HepG2 (cell line): ENCODE measurements at regions not wholly inside any gene's neighbourhood (a gene's known extent, or its start where the extent isn't known, plus 50 kb on each side); places are given as distances from the start of the nearest gene placed in this dataset.

Experiments
- ATAC-seq: fragments of 200-7000 bp; cut with Tn5 transposase; 3 replicates; pipeline ENCODE4 v1.9.1; 2020; ENCODE audit warnings: mild to moderate bottlenecking, moderate library complexity
- BruUV-seq: library from RNA; stranded (reverse); fragments of 400-500 nt; replicated peaks from 2 replicates; lab custom pipeline; 2021; lab: Mats Ljungman, UMichigan
- CTCF ChIA-PET: fragments of 300-600 bp; formaldehyde crosslinking; extraction: SDS; loops from one replicate; lab custom pipeline; 2021; ENCODE audit warnings: low total read pairs, inconsistent platforms, low intra/inter-chr PET ratio; lab: Yijun Ruan, JAX
- POLR2A ChIA-PET: fragments of 350-600 bp; sonication (Branson Sonifier 250); formaldehyde crosslinking; loops from one replicate; lab custom pipeline; 2020; ENCODE audit warnings: antibody characterized with exemption, inconsistent platforms; lab: Yijun Ruan, JAX
- DNase-seq: peaks from one replicate; pipeline ENCODE4 v3.0.0-alpha.2; 2015; ENCODE audit warnings: low spot score
- FAIRE-seq: peaks from 3 replicates; lab custom pipeline; 2011; peaks lifted over from hg19 to GRCh38; lab: Jason Lieb, UNC
- H2AFZ ChIP-seq: one replicate; pipeline ENCODE4 v1.6.1; 2011; ENCODE audit warnings: low read length, inconsistent platforms
- H3K27ac ChIP-seq: fragments of 300-600 bp; 3 replicates; pipeline ENCODE4 v1.8.0; 2011; ENCODE audit warnings: mixed run types, mild to moderate bottlenecking, mixed read lengths, low read length, inconsistent platforms; ENCODE audit not compliant: insufficient read depth; ENCODE audit errors: extremely low read length
- H3K27me3 ChIP-seq, 2 experiments: fragments of 200-600 bp in 1 of 2; 2 replicates in 1 of 2; 3 replicates in 1 of 2; pipeline versions ENCODE4 v1.6.0 to v1.8.0; 2011; ENCODE audit warnings: low read length in 2 of 2, mild to moderate bottlenecking in 2 of 2, moderate library complexity in 2 of 2, inconsistent platforms in 1 of 2; ENCODE audit not compliant: insufficient read depth in 2 of 2, control insufficient read depth in 1 of 2
- H3K36me3 ChIP-seq, 2 experiments: fragments of 200-600 bp in 1 of 2; replicated peaks in 1 of 2; 2 replicates in 1 of 2; 3 replicates in 1 of 2; pipeline versions ENCODE4 v1.5.1 to v1.8.0; 2011; ENCODE audit warnings: low read length in 2 of 2, inconsistent platforms in 1 of 2; ENCODE audit not compliant: insufficient read depth in 2 of 2, control insufficient read depth in 1 of 2
- H3K4me1 ChIP-seq: 2 replicates; pipeline ENCODE4 v1.5.1; 2012; ENCODE audit warnings: low read length, inconsistent platforms; ENCODE audit not compliant: insufficient read depth
- H3K4me2 ChIP-seq: 2 replicates; pipeline ENCODE4 v1.6.0; 2011; ENCODE audit warnings: low read depth, low read length, inconsistent platforms
- H3K4me3 ChIP-seq, 3 experiments: fragments of 200-600 bp in 1 of 3; sonication (generic), shearing (Covaris generic) in 1 of 3; replicated peaks in 1 of 3; 2 replicates each; pipeline ENCODE4 v1.5.1; 2011 to 2016; ENCODE audit warnings: low read length in 3 of 3, inconsistent platforms in 2 of 3, low read depth in 2 of 3, mild to moderate bottlenecking in 2 of 3, control low read depth in 1 of 3, mixed read lengths in 1 of 3; ENCODE audit not compliant: insufficient read depth in 1 of 3
- H3K79me2 ChIP-seq: one replicate; pipeline ENCODE4 v1.6.1; 2011; ENCODE audit warnings: low read length, inconsistent platforms; ENCODE audit not compliant: insufficient read depth
- H3K9ac ChIP-seq: 2 replicates; pipeline ENCODE4 v1.6.0; 2011; ENCODE audit warnings: mild to moderate bottlenecking, low read depth, low read length, inconsistent platforms; ENCODE audit not compliant: insufficient read depth
- H3K9me3 ChIP-seq: 2 replicates; pipeline ENCODE4 v1.5.1; 2012; ENCODE audit warnings: mild to moderate bottlenecking, low read length
- H4K20me1 ChIP-seq: 2 replicates; pipeline ENCODE4 v1.6.0; 2011; ENCODE audit warnings: inconsistent platforms, mild to moderate bottlenecking, low read length, moderate library complexity; ENCODE audit not compliant: insufficient read depth
- HNF1B ChIP-seq: sonication (generic); formaldehyde crosslinking; IDR thresholded peaks from 2 replicates; pipeline ENCODE4 v1.5.1; 2020; ENCODE audit warnings: mild to moderate bottlenecking, moderate library complexity, missing genetic modification reagents
- TGIF2 ChIP-seq: IDR thresholded peaks from 2 replicates; pipeline ENCODE4 v1.6.1; 2016; ENCODE audit warnings: control low read depth, missing compliant biosample characterization
- ZNF556 ChIP-seq: sonication (generic); formaldehyde crosslinking; IDR thresholded peaks from 2 replicates; pipeline ENCODE4 v1.4.0; 2020; ENCODE audit warnings: mild to moderate bottlenecking, missing genetic modification reagents, borderline replicate concordance
- WGBS: methylation state at CpG from one replicate; pipeline ENCODE4 v1.1.6; 2017; ENCODE audit warnings: low lambda C conversion rate; 5-methylcytosine and 5-hydroxymethylcytosine counted together
- in situ Hi-C: cut with HindIII; loops from 2 replicates; pipeline ENCODE4 v1.10.0; 2017; ENCODE audit warnings: low pct_unique_long_range_greater_than_20kb; ENCODE audit not compliant: extremely low pct_ligation_motif_present
- intact Hi-C: fragments of 100-400 bp; cut with micrococcal nuclease; formaldehyde crosslinking; loops from one replicate; pipeline ENCODE4 v1.10.0; 2022; ENCODE audit not compliant: unreplicated experiment

DNA sequence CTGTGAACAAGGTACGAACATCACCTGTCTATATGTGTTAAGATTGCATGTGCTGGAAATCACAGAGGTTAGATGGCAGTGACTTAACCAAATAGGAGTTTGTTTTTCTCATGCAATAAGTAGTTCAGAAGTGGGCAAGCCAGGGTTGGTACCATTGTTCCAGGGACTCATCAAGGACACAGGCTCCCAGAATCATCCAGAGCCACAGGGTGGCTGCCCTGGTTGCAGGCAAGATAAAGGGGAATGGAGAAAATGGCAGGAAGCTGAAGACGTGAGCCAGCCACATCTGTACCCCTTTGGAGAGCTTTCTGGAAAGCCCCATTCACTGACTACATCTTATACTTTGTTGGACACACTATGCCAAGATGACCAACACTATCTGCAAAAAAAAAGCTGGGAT, 126.0 kb upstream of the IL12B start:
- no peaks in the 10 kb centered on the region for H3K4me1 ChIP-seq
- in situ Hi-C loops (no loop called here), intact Hi-C loops (no loop called here)
- 0% methylated on average over 2 of the region's 2 CpGs for WGBS
- H3K79me2 ChIP-seq = no peaks in the 10 kb centered on the region
- H4K20me1 ChIP-seq = no peaks in the 10 kb centered on the region
- H3K9ac ChIP-seq = no peak overlapping the region
- H3K27ac ChIP-seq = no peak overlapping the region
- no peak for FAIRE-seq
- no peak overlapping the region for H3K4me3 ChIP-seq
- TF ChIP-seq TGIF2 (CRISPR knock-in tag) = no peak
- no peaks in the 10 kb centered on the region for H3K36me3 ChIP-seq
- CTCF ChIA-PET = no interaction called here
- POLR2A ChIA-PET = no interaction called here
- no peaks in the 10 kb centered on the region for H3K27me3 ChIP-seq
- H3K9me3 ChIP-seq = no peaks in the 10 kb centered on the region
- H2AFZ ChIP-seq = no peak overlapping the region
- no peak for ATAC-seq
- BruUV-seq = no TSS peak
- H3K4me2 ChIP-seq = no peak overlapping the region
- no peak for DNase-seq

DNA sequence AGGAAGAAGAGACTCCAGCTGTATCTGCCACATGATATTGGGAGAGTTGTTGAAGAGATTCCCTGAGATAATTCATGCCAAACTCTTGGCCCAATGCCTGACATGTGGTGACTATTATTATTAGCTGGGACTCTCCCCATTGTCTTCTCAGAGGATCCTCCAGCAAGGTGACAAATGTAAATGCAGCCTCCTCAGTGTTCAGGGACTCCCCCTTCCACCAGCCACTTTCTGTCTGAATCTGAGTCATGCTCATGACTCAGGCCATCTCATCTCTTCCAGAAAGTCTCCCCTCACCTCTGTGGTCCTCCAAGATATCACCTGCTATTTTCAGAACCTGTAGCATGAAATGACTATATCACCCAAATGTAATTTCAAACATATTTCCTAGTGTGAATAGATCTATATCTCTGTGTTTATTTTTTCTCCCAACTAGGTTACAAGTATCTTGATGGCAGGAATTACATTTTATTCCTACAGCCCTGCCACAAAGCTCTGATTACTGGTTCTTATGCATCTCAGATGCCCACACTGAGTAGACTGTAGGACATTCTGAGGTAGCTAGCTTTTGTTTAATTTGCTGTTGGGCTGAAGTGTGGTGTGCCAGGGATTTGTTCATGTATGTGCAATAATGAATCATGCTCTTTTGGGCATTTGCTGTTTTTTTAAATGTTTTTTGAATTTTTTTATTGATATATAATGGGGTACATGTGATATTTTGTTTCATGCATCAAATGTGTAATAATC, 126.6 kb upstream of the IL12B start:
- ATAC-seq = no peak
- BruUV-seq = no TSS peak
- H3K4me1 ChIP-seq = no peaks in the 10 kb centered on the region
- intact Hi-C loops (no loop called here), in situ Hi-C loops (no loop called here)
- no peaks in the 10 kb centered on the region for H3K79me2 ChIP-seq
- H3K27me3 ChIP-seq = no peaks in the 10 kb centered on the region
- no peak overlapping the region for H3K4me2 ChIP-seq
- no peak for DNase-seq
- FAIRE-seq = no peak
- H3K9me3 ChIP-seq = no peaks in the 10 kb centered on the region
- H3K36me3 ChIP-seq = no peaks in the 10 kb centered on the region
- no peak overlapping the region for H2AFZ ChIP-seq
- ChIA-PET CTCF (no interaction called here), POLR2A (no interaction called here)
- H3K9ac ChIP-seq = no peak overlapping the region
- no peak overlapping the region for H3K27ac ChIP-seq
- no peak for TF ChIP-seq HNF1B
- TF ChIP-seq ZNF556 (CRISPR knock-in tag) = no peak
- no peak overlapping the region for H3K4me3 ChIP-seq
- H4K20me1 ChIP-seq = no peaks in the 10 kb centered on the region
